Head of caudate nucleus (tissue), 42 donors: ENCODE measurements at regions not wholly inside any gene's neighbourhood (a gene's known extent, or its start where the extent isn't known, plus 50 kb on each side); places are given as distances from the start of the nearest gene placed in this dataset.

Experiments
- DNase-seq, 42 donors: peaks; one replicate each; pipeline versions ENCODE4 v3.0.0 to v3.0.0-alpha.2; 2020 to 2021; ENCODE audit warnings: mixed read lengths in 7 of 42
- intact Hi-C: fragments of 100-400 bp; cut with DNase I; formaldehyde crosslinking; loops from one replicate; pipeline ENCODE4 v1.15.0; 2022

DNA sequence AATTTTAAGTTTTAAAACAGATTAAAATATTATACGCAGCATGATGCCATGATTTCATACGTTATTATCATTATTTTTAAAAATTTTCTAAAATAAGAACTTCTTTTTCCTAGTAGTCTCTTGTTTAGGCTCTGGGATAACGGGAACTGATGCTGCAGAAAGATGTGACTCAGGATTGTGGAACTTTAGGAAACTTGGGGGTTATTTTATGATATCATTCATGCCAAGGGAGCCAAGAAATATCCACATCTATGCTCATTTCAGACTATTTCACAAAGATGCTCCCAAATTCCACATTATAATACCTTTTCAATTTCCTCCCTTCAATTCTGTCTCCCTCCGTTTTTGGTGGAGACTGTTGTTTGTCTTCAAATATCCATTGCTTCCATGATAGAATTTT lies 236.4 kb downstream of the HS3ST3A1 start:
- intact Hi-C loops: no loop called here
- no peak for DNase-seq

DNA sequence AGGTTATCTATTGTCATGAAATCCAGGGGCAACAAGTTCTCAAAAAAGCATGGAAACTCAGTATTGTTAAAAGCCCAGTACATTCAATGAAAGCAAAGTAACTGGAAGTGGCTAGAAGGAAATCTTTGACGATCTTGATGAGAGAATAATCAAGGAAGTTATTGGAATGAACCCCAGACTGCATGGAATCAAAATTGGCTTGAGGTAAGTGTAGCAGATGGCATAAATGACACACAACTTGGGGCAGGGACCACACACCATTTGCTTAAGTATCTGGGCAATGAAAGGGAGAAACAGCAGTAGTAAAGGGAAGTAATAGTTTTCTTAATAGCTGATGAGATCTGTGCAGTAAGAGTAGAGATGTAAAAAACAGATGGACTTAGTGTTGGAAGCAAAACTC lies 238.0 kb downstream of the HS3ST3A1 start:
- no peak for DNase-seq
- intact Hi-C loops: no loop called here

DNA sequence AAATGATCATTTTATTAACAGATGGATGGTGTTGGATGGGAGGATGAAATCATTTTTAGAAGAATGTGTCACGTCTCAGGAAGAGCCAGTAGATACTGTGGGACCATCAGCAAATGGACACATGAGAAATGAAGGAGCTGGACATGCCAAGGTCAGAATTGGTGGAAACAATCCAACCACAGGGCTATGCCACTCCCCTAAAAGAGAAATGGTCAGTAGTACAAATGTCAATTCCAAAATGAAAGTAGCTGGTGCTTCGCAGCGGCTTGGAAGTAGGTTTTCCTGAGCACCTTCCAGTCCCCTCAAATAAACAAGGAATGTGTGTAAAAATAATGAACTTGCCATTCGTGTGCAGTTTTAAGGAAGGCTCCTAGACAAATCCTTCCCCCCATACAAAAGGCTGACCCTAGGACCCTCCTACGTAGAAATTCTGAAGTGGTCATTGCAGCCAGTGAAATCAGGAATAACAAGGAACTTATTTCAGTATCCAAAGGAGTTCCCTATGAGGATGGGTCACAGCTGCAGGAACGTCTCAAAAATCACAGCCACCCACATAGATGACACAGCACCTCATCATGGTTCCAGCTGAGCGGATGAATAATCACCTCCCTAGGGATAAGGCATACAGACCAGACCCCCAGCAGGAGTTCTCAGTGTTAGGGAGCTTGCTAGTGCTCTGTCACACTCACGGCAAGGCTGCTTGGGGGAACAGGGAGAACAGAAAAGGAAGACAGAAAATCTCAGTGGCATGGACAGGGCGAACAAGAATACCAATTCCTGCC lies 239.2 kb downstream of the HS3ST3A1 start:
- DNase-seq: no peak
- intact Hi-C loops: no loop called here

DNA sequence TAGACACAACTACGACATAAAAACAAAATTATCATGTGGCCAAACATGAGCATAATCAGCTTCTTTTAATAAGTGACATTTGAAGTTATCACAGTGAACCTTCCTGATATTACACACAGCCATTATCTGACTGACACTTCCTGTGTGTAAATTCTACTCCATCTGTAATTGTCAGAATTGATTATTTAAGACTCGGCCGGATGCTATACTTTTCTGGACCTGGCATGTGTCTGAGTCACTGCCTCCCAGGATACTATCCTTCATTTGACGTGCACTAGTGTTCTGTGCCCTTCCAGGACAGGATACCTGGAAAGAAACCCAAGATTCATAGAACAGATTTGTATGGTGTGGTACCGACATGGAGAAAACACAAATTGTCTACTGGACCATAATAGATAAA lies 242.0 kb downstream of the HS3ST3A1 start:
- intact Hi-C loops: no loop called here

DNA sequence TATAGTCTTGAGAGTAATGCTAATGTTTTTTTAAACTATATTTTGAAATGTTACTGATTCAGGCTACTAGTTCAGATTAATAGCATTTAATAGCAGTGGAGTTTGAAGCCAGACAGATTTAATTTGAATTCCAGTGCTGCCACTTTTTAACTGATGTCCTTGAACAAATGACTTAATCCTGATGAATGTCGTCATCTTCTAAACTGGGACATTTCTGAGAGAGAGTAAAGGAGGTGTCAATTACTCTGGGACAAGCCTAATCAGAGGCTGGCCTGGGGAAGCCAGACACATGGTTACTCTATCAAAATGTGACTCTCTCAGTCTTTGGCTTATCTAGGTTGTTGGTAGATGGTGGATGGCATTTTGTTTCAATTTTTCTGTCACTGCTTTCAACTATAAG lies 246.7 kb downstream of the HS3ST3A1 start:
- intact Hi-C loops: no loop called here
- DNase-seq: no peak

More for the DNA sequence above, 242.0 kb downstream of the HS3ST3A1 start:
- no peak for DNase-seq

DNA sequence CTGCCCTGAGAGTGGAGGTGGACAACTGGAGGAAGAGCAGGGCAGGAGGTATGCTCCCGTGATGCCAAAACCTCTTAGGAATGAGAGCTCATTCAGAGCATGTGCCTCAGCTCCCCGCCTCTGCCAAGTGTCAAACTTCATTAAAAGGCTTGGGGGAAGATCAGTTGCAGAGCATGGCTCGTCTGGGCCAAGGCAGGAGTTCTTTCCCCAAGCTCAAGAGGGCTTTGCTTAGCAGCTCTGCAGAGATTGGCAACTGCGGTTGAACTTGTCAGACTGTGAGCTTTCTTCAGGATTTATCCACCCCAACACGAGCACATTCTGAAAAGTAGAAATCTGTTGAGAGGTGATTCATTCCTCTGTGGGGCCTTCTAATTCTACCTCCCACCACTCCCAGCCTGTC lies 248.1 kb downstream of the HS3ST3A1 start:
- intact Hi-C loops: no loop called here
- DNase-seq: peak in 33 of 42 donors; percentile 7 to 76 (median 33)

DNA sequence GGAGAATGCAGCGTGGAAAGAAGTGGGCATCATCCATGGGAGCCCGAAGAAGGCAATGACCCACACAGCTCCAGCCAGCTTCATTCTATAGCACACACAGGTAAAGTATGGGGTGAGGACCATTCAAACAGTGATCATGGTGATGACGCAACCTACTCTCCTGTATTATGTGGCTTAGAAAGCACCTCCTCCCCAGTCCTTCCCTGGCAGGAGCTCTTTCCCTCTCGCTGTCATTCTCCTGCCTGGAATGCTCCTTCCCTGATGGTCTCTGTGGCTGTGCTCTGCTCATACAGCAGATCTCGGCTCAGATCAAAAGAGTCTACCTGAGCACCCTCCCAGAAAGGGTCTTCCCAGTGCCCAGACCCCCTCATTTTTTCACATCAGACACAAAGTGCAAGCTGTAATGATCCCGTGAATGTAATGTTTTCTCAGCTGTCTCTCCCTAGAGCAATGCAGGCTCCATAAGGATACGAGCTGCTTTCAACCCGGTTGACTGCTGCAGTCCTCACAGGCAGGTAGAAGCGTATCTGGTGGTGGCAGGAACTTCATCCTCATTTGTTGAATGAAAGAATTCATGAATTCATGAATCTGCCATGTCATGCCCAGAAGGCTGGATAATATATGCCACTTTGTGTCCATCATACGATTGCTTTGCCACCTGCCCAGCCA lies 248.8 kb downstream of the HS3ST3A1 start:
- intact Hi-C loops: no loop called here
- no peak for DNase-seq

DNA sequence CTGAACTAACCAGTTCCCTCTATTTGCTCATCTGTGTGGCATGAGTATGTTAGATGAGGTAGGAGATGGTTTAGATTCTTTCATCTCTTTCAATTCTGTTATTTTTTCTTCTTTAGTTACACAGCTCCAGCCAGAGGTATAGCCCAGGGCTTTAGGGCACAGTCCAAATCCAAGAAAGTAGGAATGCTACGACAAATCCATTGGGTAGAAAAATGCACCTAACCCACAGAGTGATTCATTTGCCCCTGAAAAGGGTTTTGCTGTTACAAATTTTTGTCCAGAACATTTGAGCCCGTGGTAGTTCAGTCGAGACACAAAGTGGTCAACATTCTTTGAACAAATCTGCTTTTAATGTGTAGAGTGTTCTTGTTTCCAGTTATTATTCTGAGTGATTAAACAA lies 250.7 kb downstream of the HS3ST3A1 start:
- DNase-seq: no peak
- intact Hi-C loops: no loop called here

DNA sequence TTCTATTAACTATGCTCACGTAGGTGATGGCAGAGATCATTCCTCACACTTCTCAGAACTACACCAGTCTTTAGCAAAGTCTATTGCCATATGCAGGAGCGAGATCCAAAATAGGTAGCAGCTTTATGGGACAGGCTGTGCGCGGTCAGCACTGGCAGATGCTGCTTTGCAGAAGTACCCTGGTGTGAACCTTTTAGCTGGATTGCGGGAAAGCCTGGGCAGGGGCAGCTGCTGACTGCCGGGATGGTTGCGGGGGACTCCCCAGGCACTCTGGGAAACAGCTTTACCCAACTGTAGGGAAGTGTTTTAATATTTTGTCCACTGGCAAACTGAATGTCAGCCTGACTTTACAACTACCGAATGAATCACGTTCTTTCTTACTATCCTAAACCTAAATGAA lies 251.3 kb downstream of the HS3ST3A1 start:
- intact Hi-C loops: no loop called here
- DNase-seq: no peak

DNA sequence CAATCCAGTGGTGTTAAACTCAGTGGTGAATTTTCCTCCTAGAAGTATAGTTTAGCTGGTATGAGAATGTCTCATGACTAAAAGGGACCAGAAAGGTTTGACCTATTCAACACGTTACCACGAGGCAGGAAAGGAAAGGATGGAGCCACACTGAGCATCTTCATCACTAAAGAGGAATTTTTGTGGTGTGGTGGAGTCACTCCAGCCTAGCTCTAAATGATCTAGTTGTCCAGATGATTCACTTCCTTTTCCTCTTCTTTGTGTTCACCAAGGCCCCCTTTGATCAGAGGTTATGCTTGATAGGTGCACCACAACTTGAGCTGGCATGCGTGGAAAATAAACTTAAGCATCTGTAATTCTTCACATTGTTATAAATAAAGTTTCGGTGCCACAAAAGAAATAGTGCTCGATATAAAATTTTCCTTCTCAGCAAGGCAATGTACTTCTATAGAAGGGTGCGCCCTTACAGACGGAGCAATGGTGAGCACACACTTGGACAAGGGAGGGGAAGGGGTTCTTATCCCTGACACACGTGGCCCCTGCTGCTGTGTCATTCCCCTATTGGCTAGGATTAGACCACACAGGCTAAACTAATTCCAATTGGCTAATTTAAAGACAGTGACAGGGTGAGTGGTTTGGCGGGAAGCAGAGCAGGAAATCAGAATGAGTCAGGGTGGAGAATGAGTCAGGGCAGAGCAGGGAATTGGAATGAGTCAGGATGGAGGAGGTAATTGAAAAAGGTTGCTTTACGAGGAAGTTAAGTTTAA lies 254.6 kb downstream of the HS3ST3A1 start:
- intact Hi-C loops: no loop called here
- DNase-seq: peak in 29 of 42 donors; percentile 3 to 79 (median 39)

DNA sequence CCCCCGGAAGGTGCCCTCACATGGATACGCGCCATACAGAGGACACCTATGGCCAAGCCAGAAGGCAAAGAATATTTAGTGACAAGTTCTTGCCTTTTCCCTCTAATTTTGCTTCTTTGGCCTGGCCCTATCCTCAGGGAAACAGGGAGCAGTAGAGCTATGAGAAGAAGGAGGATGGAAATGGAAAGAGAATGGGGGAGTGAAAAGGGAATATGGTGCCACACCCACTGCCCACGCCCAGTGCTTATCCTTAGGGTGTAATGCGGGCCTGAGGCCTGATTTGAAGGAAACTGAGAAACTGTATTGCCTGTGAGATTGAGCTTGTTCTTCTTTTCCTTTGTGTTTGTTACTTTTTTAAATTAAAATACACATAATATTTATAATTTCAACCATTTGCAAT lies 255.1 kb downstream of the HS3ST3A1 start:
- no peak for DNase-seq
- intact Hi-C loops: no loop called here

DNA sequence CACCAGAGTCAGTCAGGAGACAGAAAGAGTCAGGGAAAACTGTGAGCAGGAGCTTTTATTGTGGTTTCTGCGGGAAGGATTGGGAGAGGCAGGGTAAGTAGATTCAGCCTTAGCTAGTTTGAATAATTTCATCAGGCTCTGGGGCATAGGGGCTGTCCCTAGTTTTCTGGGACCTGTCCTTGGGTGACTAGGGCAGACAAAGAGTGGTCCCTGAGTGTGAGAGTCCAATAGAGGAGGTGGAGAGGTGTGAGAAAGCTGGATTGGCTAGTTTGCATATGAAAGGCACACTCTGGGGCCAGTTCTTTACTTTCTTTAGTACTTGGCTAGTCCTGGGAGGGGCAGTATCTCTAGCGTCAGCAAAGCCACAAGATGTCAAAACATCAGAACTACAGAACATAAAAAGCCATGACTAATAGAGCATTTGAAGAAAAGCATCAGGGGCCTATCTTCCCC lies 255.6 kb downstream of the HS3ST3A1 start:
- intact Hi-C loops: no loop called here
- no peak for DNase-seq

DNA sequence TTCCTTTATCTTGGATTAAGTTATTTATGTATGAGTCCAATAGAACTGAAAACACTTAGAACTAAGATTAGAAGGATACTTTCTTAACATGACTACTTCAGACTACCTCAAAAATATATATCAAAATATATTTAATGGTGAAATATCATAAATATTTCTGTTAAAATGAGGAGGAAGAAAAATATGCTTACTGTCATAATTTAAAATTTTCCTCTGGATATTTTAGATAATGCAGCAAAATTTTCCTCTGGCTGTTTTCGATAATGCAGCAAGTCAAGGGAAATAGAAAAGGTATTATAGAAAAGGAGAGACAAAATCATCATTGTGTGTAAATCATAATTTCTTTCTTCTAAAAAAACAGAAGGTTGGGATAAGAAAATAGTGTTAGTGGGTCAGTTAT lies 263.3 kb downstream of the HS3ST3A1 start:
- no peak for DNase-seq
- intact Hi-C loops: loop anchor here (10.0 kb wide), 1 partner anchor 1586 kb away; no protein-coding TSS in a partner anchor

DNA sequence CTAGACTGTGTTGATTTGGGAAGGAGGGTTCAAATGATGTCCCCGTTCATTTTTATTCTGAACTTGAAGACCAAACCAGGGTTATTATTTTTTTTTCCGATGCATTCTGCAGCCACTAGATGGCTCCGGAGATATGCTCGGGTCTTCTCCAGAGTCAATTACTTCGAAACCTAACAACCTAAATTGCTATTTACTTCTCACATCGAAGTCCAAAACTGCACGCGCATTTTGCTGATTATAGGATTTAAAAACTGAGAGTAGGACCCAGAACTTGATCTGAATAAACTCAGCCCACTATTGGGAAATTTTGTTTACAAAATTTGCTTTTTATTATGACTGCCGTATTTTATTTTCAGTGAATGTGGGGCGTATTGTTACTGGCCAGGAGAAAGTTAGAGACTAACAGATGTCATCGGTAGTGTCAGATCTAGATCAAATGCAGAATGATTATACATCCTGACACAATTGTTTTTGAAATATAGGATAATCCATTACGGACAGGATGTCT lies 263.8 kb downstream of the HS3ST3A1 start:
- intact Hi-C loops: loop anchor here (10.0 kb wide), 1 partner anchor 1587 kb away; no protein-coding TSS in a partner anchor
- DNase-seq: peak in 20 of 42 donors; percentile 2 to 57 (median 22)

DNA sequence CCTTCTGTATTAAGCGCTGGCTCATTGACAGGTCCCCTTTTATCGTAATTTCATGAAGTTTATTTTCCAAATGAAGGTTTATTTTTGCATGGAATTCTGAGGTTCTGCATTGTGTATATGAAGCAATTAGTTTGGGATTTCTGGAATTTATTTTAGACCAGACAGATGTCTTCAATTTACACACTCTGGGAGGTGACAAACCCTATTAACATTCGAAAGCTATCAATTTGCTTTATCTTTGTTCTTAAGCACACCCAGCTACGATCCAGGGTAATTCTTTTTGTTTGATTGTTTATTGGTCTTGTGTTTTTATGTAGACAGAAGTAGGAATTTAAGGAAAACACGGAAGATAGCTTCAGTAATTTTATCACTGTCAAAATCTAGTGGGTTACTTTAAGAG lies 264.6 kb downstream of the HS3ST3A1 start:
- intact Hi-C loops: loop anchor here (10.0 kb wide), 1 partner anchor 1588 kb away; no protein-coding TSS in a partner anchor

DNA sequence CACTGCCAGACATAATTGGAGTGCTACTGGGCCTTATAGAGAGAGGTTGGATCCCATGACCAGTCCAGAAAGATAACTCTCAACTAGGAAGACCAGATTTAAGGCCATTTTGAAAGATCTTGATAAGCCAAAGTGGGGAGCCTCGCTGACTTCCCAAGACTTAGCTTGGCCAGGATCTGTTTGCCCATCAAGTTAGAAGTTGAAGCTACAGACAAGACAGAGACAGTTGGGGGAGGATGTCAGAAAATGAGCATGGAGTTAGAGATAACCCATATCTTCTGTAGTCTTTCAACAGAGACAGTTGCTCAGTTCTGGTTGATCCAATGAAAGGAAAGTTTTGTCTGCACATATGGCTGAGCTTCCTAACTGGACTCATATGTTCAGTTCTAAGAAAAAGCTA lies 267.4 kb downstream of the HS3ST3A1 start:
- intact Hi-C loops: loop anchor here (10.0 kb wide), 1 partner anchor 1590 kb away; no protein-coding TSS in a partner anchor
- DNase-seq: no peak

More for the DNA sequence above, 264.6 kb downstream of the HS3ST3A1 start:
- DNase-seq: no peak

DNA sequence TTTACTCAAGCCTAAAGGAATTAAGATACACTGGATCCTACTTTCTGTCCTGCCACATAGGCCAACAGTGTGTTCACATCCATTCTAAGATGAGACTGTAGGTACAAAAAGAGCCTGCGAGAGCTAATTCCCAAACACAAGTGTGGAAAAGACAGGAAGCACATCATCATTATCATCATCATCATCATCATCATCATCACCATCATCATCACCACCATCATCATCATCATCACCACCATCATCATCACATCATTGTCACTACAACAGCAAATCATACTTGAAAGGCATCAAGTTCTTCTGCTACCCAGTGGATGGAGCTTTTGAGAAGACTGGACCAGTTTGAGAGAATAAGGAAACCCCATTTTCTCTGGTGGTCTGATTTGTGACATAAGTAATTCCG lies 268.1 kb downstream of the HS3ST3A1 start:
- intact Hi-C loops: loop anchor here (10.0 kb wide), 1 partner anchor 1591 kb away; no protein-coding TSS in a partner anchor
- DNase-seq: no peak

DNA sequence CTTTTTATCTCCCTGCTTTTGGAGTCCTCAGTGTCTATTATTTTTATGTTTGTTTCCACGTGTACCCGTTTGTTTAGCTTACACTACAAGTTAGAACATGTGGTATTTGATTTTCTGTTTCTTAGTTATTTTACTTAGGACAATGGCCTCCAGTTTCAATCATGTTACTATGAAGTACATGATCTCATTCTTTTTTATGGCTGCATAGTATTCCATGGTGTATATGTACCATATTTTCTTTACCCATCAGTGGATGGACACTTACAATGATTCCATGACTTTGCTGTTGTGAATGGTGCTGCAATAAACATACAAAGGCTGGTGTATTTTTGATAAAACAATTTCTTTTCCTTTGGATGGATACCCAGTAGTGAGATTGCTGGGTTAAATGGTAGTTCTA lies 269.5 kb downstream of the HS3ST3A1 start:
- DNase-seq: no peak
- intact Hi-C loops: loop anchor here (10.0 kb wide), 1 partner anchor 1593 kb away; no protein-coding TSS in a partner anchor

DNA sequence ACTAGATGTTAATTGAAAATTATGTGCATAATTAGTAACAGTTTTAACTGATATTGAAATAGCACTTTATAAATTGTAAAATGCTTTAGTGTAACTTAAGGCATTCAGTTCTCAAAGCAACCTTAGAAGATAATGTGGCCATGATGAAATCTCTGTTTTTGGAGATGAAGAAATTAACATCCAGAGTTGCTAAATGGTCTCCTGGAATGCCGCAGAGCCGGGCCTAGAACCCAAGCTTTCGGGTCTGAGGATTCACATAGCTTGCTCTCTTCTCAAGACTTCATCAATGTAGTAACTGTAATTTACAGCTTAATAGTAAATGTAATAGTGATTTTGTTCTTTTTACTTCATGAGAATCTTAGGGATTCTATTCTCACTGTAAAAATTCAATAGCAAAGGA lies 272.3 kb downstream of the HS3ST3A1 start:
- no peak for DNase-seq
- intact Hi-C loops: no loop called here
